Astrocyte (in vitro differentiated cells and primary cell): ENCODE measurements at regions not wholly inside any gene's neighbourhood (a gene's known extent, or its start where the extent isn't known, plus 50 kb on each side); places are given as distances from the start of the nearest gene placed in this dataset.

Experiments used
- DNase-seq: peaks from one replicate; pipeline ENCODE4 v3.0.0-alpha.2; 2010; ENCODE audit warnings: low read depth
- FAIRE-seq: peaks from 2 replicates; lab custom pipeline; 2011; peaks lifted over from hg19 to GRCh38; lab: Jason Lieb, UNC
- H2AFZ ChIP-seq: 2 replicates; pipeline ENCODE4 v1.6.0; 2012; ENCODE audit warnings: low read depth, low read length, inconsistent platforms
- H3K27ac ChIP-seq: 2 replicates; pipeline ENCODE4 v1.5.1; 2011; ENCODE audit warnings: low read depth, low read length, inconsistent platforms
- H3K27me3 ChIP-seq: 2 replicates; pipeline ENCODE4 v1.6.0; 2011; ENCODE audit warnings: low read length, inconsistent platforms; ENCODE audit not compliant: insufficient read depth
- H3K36me3 ChIP-seq: 2 replicates; pipeline ENCODE4 v1.5.1; 2011; ENCODE audit warnings: low read length, inconsistent platforms; ENCODE audit not compliant: insufficient read depth
- H3K4me1 ChIP-seq: 2 replicates; pipeline ENCODE4 v1.5.1; 2011; ENCODE audit warnings: low read length, inconsistent platforms; ENCODE audit not compliant: insufficient read depth
- H3K4me2 ChIP-seq: 2 replicates; pipeline ENCODE4 v1.6.0; 2012; ENCODE audit warnings: low read length, inconsistent platforms
- H3K4me3 ChIP-seq: 2 replicates; pipeline ENCODE4 v1.5.1; 2011; ENCODE audit warnings: low read depth, mild to moderate bottlenecking, low read length, inconsistent platforms; ENCODE audit not compliant: insufficient read depth
- H3K79me2 ChIP-seq: 2 replicates; pipeline ENCODE4 v1.6.0; 2012; ENCODE audit warnings: mild to moderate bottlenecking, low read length, inconsistent platforms; ENCODE audit not compliant: insufficient read depth
- H3K9ac ChIP-seq: 2 replicates; pipeline ENCODE4 v1.6.0; 2012; ENCODE audit warnings: mild to moderate bottlenecking, low read length, inconsistent platforms
- H3K9me3 ChIP-seq: 2 replicates; pipeline ENCODE4 v1.5.1; 2012; ENCODE audit warnings: low read depth, mild to moderate bottlenecking, low read length, inconsistent platforms; ENCODE audit not compliant: insufficient read depth
- H4K20me1 ChIP-seq: 2 replicates; pipeline ENCODE4 v1.6.0; 2012; ENCODE audit warnings: low read length, inconsistent platforms; ENCODE audit not compliant: insufficient read depth
- H3K27ac Mint-ChIP-seq: one replicate; pipeline ENCODE4 v1.8.0; 2021; ENCODE audit warnings: mild to moderate bottlenecking, mixed read lengths; ENCODE audit not compliant: unreplicated experiment
- H3K27me3 Mint-ChIP-seq: one replicate; pipeline ENCODE4 v1.8.0; 2021; ENCODE audit warnings: low read depth, mixed read lengths; ENCODE audit not compliant: unreplicated experiment
- H3K36me3 Mint-ChIP-seq: one replicate; pipeline ENCODE4 v1.8.0; 2021; ENCODE audit warnings: low read depth, mixed read lengths; ENCODE audit not compliant: unreplicated experiment
- H3K4me1 Mint-ChIP-seq: one replicate; pipeline ENCODE4 v1.8.0; 2021; ENCODE audit warnings: low read depth, mixed read lengths; ENCODE audit not compliant: unreplicated experiment
- H3K4me3 Mint-ChIP-seq: one replicate; pipeline ENCODE4 v1.8.0; 2021; ENCODE audit warnings: mild to moderate bottlenecking, moderate library complexity, mixed read lengths; ENCODE audit not compliant: unreplicated experiment
- H3K9me3 Mint-ChIP-seq: one replicate; pipeline ENCODE4 v1.8.0; 2021; ENCODE audit warnings: mild to moderate bottlenecking, mixed read lengths; ENCODE audit not compliant: unreplicated experiment
- EZH2 ChIP-seq: IDR thresholded peaks from 2 replicates; pipeline ENCODE4 v1.6.1; 2012; ENCODE audit warnings: mild to moderate bottlenecking, low read length, inconsistent platforms; ENCODE audit not compliant: insufficient read depth
- TF ChIP-seq, protein P1 (sequence below): IDR thresholded peaks from 2 replicates; pipeline ENCODE4 v1.5.1; 2011; ENCODE audit warnings: low read depth, mild to moderate bottlenecking, inconsistent platforms, low read length, moderate library complexity; ENCODE audit not compliant: insufficient read depth

DNA sequence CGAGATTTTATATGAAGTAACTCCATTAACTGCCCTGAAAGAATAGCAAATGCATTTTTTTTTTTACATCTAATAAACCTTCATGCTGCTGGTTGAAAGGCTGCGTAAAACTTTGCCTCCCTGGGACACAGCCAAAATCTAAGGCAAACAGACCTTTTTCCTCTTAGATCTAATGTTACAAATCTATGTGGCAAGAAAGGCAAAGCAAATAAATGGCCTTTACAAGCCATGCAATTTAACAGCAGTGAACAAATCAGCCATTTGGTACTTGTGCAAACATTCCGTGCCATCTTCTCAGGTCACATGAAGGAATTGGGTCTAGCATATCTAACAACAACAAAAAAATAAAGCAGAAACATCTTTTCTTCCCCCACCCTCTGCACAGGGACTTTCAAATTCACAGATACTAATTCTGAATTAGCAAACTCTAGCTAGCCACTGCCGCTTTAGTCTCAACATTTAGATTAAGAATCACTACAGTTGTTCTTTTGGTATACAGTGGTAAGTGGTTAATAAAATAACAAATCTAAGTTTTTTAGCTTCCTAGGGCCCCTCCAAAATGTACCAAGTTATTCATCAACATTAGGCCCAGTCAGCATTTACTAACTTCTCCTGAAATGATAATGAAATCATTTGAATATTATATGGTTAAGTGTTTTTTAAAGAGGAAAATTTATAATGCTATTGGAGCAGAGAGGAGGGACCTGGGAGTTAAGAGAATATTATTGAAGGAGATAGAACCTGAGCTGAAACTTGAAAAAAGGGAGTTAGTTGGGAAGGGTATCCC lies 593.8 kb downstream of the SMARCA1 start:
- H4K20me1 ChIP-seq, result no peaks in the 10 kb centered on the region
- no peak for TF ChIP-seq EZH2
- TF ChIP-seq, protein P1, sequence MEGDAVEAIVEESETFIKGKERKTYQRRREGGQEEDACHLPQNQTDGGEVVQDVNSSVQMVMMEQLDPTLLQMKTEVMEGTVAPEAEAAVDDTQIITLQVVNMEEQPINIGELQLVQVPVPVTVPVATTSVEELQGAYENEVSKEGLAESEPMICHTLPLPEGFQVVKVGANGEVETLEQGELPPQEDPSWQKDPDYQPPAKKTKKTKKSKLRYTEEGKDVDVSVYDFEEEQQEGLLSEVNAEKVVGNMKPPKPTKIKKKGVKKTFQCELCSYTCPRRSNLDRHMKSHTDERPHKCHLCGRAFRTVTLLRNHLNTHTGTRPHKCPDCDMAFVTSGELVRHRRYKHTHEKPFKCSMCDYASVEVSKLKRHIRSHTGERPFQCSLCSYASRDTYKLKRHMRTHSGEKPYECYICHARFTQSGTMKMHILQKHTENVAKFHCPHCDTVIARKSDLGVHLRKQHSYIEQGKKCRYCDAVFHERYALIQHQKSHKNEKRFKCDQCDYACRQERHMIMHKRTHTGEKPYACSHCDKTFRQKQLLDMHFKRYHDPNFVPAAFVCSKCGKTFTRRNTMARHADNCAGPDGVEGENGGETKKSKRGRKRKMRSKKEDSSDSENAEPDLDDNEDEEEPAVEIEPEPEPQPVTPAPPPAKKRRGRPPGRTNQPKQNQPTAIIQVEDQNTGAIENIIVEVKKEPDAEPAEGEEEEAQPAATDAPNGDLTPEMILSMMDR, result no peak
- no peak overlapping the region for H2AFZ ChIP-seq
- Mint-ChIP-seq H3K27me3 (no peaks in the 10 kb centered on the region), H3K27ac (no peak overlapping the region), H3K4me1 (no peaks in the 10 kb centered on the region), H3K4me3 (no peak overlapping the region), H3K9me3 (peaks cover 6% of the 10 kb centered on the region), H3K36me3 (peaks cover 2% of the 10 kb centered on the region)
- no peaks in the 10 kb centered on the region for H3K9me3 ChIP-seq
- H3K27me3 ChIP-seq, result no peaks in the 10 kb centered on the region
- H3K36me3 ChIP-seq, result no peaks in the 10 kb centered on the region
- no peaks in the 10 kb centered on the region for H3K4me1 ChIP-seq
- FAIRE-seq, result peak; percentile 82
- no peak overlapping the region for H3K27ac ChIP-seq
- no peak for DNase-seq
- no peaks in the 10 kb centered on the region for H3K79me2 ChIP-seq
- H3K4me3 ChIP-seq, result no peak overlapping the region
- H3K4me2 ChIP-seq, result no peak overlapping the region
- H3K9ac ChIP-seq, result no peak overlapping the region

DNA sequence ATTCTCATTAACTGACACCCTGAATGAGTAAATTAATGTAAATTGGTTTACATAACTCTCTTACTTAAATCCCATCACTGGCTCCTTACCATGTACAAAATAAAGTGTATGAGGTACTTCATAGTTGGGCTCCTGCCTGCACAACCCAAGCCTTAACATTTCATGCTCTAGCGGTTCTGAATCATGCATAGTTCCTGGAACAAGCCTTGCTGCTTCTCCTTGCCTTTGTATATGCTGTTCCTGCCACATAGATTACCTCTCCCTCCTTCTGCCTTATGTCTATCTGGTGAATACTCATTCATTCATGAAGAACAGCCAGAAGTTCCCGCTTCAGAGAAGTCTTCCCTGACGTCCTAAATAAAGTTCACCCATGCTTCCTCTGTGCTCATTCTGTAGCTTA lies 594.7 kb downstream of the SMARCA1 start:
- no peak for TF ChIP-seq EZH2
- TF ChIP-seq, protein P1, result no peak
- Mint-ChIP-seq H3K27ac (no peak overlapping the region), H3K4me3 (no peak overlapping the region), H3K27me3 (no peaks in the 10 kb centered on the region), H3K9me3 (peaks cover 6% of the 10 kb centered on the region), H3K36me3 (peaks cover 2% of the 10 kb centered on the region), H3K4me1 (no peaks in the 10 kb centered on the region)
- Histone ChIP-seq H3K27ac (no peak overlapping the region), H3K4me3 (no peak overlapping the region), H2AFZ (no peak overlapping the region), H4K20me1 (no peaks in the 10 kb centered on the region), H3K4me1 (no peaks in the 10 kb centered on the region), H3K36me3 (no peaks in the 10 kb centered on the region), H3K27me3 (no peaks in the 10 kb centered on the region), H3K9ac (no peak overlapping the region), H3K9me3 (no peaks in the 10 kb centered on the region), H3K79me2 (no peaks in the 10 kb centered on the region), H3K4me2 (no peak overlapping the region)
- DNase-seq (no peak), FAIRE-seq (no peak)

DNA sequence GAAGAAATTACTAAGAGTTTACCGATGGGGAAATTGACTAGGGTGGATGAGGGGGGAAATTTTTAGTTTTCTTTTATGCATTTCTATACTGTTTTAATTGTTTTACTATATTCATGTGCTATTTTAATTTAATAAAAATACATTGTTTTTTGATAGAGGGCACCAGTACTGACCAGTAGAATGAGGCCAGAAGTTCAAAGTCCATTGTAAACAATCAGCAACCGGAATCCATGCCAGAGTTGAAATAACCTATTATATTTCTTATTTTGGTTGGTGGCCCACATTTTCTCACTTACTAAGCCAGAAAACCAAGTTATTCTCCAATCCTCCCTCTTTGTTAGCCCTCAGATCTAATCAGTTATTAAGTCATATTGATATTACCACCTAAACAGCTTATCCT lies 595.9 kb downstream of the SMARCA1 start:
- no peak for FAIRE-seq
- no peaks in the 10 kb centered on the region for H3K4me1 Mint-ChIP-seq

More for the DNA sequence above, 595.9 kb downstream of the SMARCA1 start:
- H3K27ac Mint-ChIP-seq, result no peak overlapping the region
- H3K36me3 Mint-ChIP-seq, result peaks cover 2% of the 10 kb centered on the region
- Histone ChIP-seq H3K9me3 (no peaks in the 10 kb centered on the region), H2AFZ (no peak overlapping the region), H3K4me2 (no peak overlapping the region), H3K79me2 (no peaks in the 10 kb centered on the region), H4K20me1 (no peaks in the 10 kb centered on the region), H3K36me3 (no peaks in the 10 kb centered on the region), H3K4me1 (no peaks in the 10 kb centered on the region), H3K4me3 (no peak overlapping the region), H3K27me3 (no peaks in the 10 kb centered on the region), H3K27ac (no peak overlapping the region), H3K9ac (no peak overlapping the region)
- DNase-seq, result no peak
- H3K9me3 Mint-ChIP-seq, result peaks cover 6% of the 10 kb centered on the region
- TF ChIP-seq EZH2, result no peak
- TF ChIP-seq, protein P1, result no peak
- H3K27me3 Mint-ChIP-seq, result peaks cover 2% of the 10 kb centered on the region
- H3K4me3 Mint-ChIP-seq, result no peak overlapping the region
